ENCODE measurements at regions not wholly inside any gene's neighbourhood (a gene's known extent, or its start where the extent isn't known, plus 50 kb on each side); places are given as distances from the start of the nearest gene placed in this dataset.

GRCh38 chr4:30828264-30828926 lies 108.2 kb downstream of the PCDH7 start:
- no peak for TF ChIP-seq POLR2A (IDR thresholded peaks at IDR 0.05; ENCODE audit: low read length)
- no peak for TF ChIP-seq RCOR1 (IDR thresholded peaks at IDR 0.05; ENCODE audit: low read depth, low read length)
- TF ChIP-seq, protein P1, sequence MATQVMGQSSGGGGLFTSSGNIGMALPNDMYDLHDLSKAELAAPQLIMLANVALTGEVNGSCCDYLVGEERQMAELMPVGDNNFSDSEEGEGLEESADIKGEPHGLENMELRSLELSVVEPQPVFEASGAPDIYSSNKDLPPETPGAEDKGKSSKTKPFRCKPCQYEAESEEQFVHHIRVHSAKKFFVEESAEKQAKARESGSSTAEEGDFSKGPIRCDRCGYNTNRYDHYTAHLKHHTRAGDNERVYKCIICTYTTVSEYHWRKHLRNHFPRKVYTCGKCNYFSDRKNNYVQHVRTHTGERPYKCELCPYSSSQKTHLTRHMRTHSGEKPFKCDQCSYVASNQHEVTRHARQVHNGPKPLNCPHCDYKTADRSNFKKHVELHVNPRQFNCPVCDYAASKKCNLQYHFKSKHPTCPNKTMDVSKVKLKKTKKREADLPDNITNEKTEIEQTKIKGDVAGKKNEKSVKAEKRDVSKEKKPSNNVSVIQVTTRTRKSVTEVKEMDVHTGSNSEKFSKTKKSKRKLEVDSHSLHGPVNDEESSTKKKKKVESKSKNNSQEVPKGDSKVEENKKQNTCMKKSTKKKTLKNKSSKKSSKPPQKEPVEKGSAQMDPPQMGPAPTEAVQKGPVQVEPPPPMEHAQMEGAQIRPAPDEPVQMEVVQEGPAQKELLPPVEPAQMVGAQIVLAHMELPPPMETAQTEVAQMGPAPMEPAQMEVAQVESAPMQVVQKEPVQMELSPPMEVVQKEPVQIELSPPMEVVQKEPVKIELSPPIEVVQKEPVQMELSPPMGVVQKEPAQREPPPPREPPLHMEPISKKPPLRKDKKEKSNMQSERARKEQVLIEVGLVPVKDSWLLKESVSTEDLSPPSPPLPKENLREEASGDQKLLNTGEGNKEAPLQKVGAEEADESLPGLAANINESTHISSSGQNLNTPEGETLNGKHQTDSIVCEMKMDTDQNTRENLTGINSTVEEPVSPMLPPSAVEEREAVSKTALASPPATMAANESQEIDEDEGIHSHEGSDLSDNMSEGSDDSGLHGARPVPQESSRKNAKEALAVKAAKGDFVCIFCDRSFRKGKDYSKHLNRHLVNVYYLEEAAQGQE (IDR thresholded peaks at IDR 0.05): no peak
- no peak for TF ChIP-seq CTCF (IDR thresholded peaks at IDR 0.05)
